GM12801 (cell line): ENCODE measurements at regions not wholly inside any gene's neighbourhood (a gene's known extent, or its start where the extent isn't known, plus 50 kb on each side); places are given as distances from the start of the nearest gene placed in this dataset.

Experiments used
- CTCF ChIP-seq: IDR thresholded peaks from one replicate; pipeline ENCODE4 v1.5.1; 2011; ENCODE audit warnings: control low read depth; ENCODE audit not compliant: insufficient read length; ENCODE audit errors: extremely low read depth

GRCh38 chr13:40053401-40053800, 397.9 kb downstream of the COG6 start:
- no peak for TF ChIP-seq CTCF

- no peak for TF ChIP-seq CTCF
These were observed 401.6 kb downstream of the COG6 start for GRCh38 chr13:40056898-40057619.

- TF ChIP-seq CTCF, result no peak
These were observed 403.3 kb downstream of the COG6 start for GRCh38 chr13:40058757-40059236.

- TF ChIP-seq CTCF, result no peak
These were observed 404.2 kb downstream of the COG6 start for GRCh38 chr13:40059540-40060232.

GRCh38 chr13:40060296-40061007, 405.0 kb downstream of the COG6 start:
- no peak for TF ChIP-seq CTCF

GRCh38 chr13:40061466-40062450, 406.3 kb downstream of the COG6 start:
- no peak for TF ChIP-seq CTCF
